ENCODE measurements at regions not wholly inside any gene's neighbourhood (a gene's known extent, or its start where the extent isn't known, plus 50 kb on each side); places are given as distances from the start of the nearest gene placed in this dataset.

DNA sequence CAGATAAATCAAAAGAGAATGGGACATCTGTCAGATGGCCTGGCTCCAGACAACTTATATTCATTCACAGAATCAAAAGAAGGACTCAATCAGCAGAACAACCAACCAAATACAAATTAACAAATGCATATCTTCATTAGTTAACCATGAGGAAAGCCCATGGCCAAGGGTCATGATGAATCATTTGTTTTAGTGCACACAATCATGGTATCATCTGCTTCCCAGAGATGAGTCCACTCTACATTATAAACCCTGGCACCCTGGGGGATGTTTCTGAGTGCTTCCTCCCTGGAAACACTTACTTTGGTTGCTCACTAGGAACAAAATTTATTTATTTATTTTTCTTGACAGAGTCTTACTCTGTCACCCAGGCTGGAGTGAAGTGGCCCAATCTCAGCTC is 453.3 kb upstream of the HS3ST1 start:
- no peak overlapping the region for H2AFZ ChIP-seq (ENCODE audit: insufficient read depth, low read depth, low read length, poor library complexity, severe bottlenecking)
- H3K9me3 ChIP-seq (replicated peaks in 1 of 2; ENCODE audit: control insufficient read depth in 1 of 2, insufficient read depth in 1 of 2, low read length in 2 of 2), result no peaks in the 10 kb centered on the region
- Mint-ChIP-seq H3K36me3 (no peaks in the 10 kb centered on the region), H3K9me3 (peaks cover 0 to 5% (median under 1%) of the 10 kb centered on the region in 7 donors), H3K27me3 (ENCODE audit: low read depth in 3 of 3) (no peaks in the 10 kb centered on the region), H3K4me3 (no peak overlapping the region), H3K27ac (no peak overlapping the region), H3K4me1 (no peaks in the 10 kb centered on the region)
- no peaks in the 10 kb centered on the region for H3K27me3 ChIP-seq (ENCODE audit: control insufficient read depth in 2 of 2, insufficient read depth in 2 of 2, low read length in 2 of 2)
- no peak overlapping the region for H3K4me2 ChIP-seq (replicated peaks; ENCODE audit: extremely low read depth, low read length, poor library complexity, severe bottlenecking)
- no peak overlapping the region for H3K4me3 ChIP-seq (replicated peaks in 1 of 3; ENCODE audit: low read depth in 2 of 3, low read length in 3 of 3)
- no peak for DNase-seq
- TF ChIP-seq, protein P1, sequence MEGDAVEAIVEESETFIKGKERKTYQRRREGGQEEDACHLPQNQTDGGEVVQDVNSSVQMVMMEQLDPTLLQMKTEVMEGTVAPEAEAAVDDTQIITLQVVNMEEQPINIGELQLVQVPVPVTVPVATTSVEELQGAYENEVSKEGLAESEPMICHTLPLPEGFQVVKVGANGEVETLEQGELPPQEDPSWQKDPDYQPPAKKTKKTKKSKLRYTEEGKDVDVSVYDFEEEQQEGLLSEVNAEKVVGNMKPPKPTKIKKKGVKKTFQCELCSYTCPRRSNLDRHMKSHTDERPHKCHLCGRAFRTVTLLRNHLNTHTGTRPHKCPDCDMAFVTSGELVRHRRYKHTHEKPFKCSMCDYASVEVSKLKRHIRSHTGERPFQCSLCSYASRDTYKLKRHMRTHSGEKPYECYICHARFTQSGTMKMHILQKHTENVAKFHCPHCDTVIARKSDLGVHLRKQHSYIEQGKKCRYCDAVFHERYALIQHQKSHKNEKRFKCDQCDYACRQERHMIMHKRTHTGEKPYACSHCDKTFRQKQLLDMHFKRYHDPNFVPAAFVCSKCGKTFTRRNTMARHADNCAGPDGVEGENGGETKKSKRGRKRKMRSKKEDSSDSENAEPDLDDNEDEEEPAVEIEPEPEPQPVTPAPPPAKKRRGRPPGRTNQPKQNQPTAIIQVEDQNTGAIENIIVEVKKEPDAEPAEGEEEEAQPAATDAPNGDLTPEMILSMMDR (IDR thresholded peaks at IDR 0.05), result no peak
- no peaks in the 10 kb centered on the region for H3K79me2 ChIP-seq (ENCODE audit: insufficient read depth, low read length)
- H4K20me1 ChIP-seq (ENCODE audit: insufficient read depth, low read length), result no peaks in the 10 kb centered on the region
- H3K36me3 ChIP-seq (replicated peaks in 1 of 2; ENCODE audit: control insufficient read depth in 1 of 2, insufficient read depth in 2 of 2, low read length in 2 of 2), result no peaks in the 10 kb centered on the region
- no peak overlapping the region for H3K27ac ChIP-seq (ENCODE audit: low read depth in 1 of 2, low read length in 2 of 2)
- no peaks in the 10 kb centered on the region for H3K4me1 ChIP-seq (ENCODE audit: control insufficient read depth in 1 of 2, insufficient read depth in 2 of 2, low read length in 2 of 2)
- intact Hi-C loops (cut with micrococcal nuclease), result no loop called here
- no peak overlapping the region for H3K9ac ChIP-seq (ENCODE audit: insufficient read depth, low read length, poor library complexity, severe bottlenecking)

DNA sequence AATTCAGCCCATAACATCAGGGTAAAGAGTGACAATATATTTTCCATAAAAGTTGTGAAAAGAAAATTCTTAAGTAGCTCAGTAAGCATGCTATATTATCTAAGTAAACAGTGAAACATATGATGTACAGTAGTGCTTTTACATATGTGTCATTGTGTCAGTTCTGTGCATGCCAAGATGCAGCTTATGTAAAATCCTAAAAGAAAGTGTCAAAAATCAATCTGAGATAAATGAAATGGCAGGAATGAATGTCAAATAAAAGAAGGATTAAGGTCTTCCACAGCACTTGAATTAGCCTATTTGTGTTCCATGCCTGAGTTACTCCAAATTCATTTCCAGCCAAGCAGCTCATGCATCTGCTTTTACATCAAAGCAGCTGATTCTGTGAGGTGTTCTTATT is 452.7 kb upstream of the HS3ST1 start:
- peaks cover 0 to 3% of the 10 kb centered on the region in 2 donors for H3K9me3 ChIP-seq (replicated peaks in 1 of 2; ENCODE audit: control insufficient read depth in 1 of 2, insufficient read depth in 1 of 2, low read length in 2 of 2)
- no peaks in the 10 kb centered on the region for H3K27me3 ChIP-seq (ENCODE audit: control insufficient read depth in 2 of 2, insufficient read depth in 2 of 2, low read length in 2 of 2)
- intact Hi-C loops (cut with micrococcal nuclease), result no loop called here
- no peaks in the 10 kb centered on the region for H3K36me3 Mint-ChIP-seq
- no peaks in the 10 kb centered on the region for H3K4me1 Mint-ChIP-seq
- no peak overlapping the region for H3K27ac Mint-ChIP-seq
- no peak overlapping the region for H3K4me3 Mint-ChIP-seq
- no peaks in the 10 kb centered on the region for H3K4me1 ChIP-seq (ENCODE audit: control insufficient read depth in 1 of 2, insufficient read depth in 2 of 2, low read length in 2 of 2)
- H3K9me3 Mint-ChIP-seq, result peaks cover 0 to 11% (median 5%) of the 10 kb centered on the region in 7 donors
- no peaks in the 10 kb centered on the region for H4K20me1 ChIP-seq (ENCODE audit: insufficient read depth, low read length)
- no peak overlapping the region for H2AFZ ChIP-seq (ENCODE audit: insufficient read depth, low read depth, low read length, poor library complexity, severe bottlenecking)
- TF ChIP-seq, protein P1 (IDR thresholded peaks at IDR 0.05), result no peak
- H3K27ac ChIP-seq (ENCODE audit: low read depth in 1 of 2, low read length in 2 of 2), result no peak overlapping the region
- H3K27me3 Mint-ChIP-seq (ENCODE audit: low read depth in 3 of 3), result no peaks in the 10 kb centered on the region
- H3K4me2 ChIP-seq (replicated peaks; ENCODE audit: extremely low read depth, low read length, poor library complexity, severe bottlenecking), result no peak overlapping the region
- H3K36me3 ChIP-seq (replicated peaks in 1 of 2; ENCODE audit: control insufficient read depth in 1 of 2, insufficient read depth in 2 of 2, low read length in 2 of 2), result no peaks in the 10 kb centered on the region
- H3K4me3 ChIP-seq (replicated peaks in 1 of 3; ENCODE audit: low read depth in 2 of 3, low read length in 3 of 3), result no peak overlapping the region
- H3K9ac ChIP-seq (ENCODE audit: insufficient read depth, low read length, poor library complexity, severe bottlenecking), result no peak overlapping the region
- no peak for DNase-seq
- no peaks in the 10 kb centered on the region for H3K79me2 ChIP-seq (ENCODE audit: insufficient read depth, low read length)
